Naive thymus-derived CD8-positive, alpha-beta T cell (primary cell): ENCODE measurements at regions not wholly inside any gene's neighbourhood (a gene's known extent, or its start where the extent isn't known, plus 50 kb on each side); places are given as distances from the start of the nearest gene placed in this dataset.

Experiments
- ATAC-seq, 2 donors: fragments of 150-1000 bp; cut with Tn5 transposase in 1 of 2; sonication (Bioruptor Pico), chemical (Tn5 transposase) in 1 of 2; 1 replicate in 1 of 2; 2 replicates in 1 of 2; pipeline ENCODE4 v1.10.0; 2021; ENCODE audit warnings: mild to moderate bottlenecking in 2 of 2, moderate library complexity in 2 of 2
- POLR2A ChIA-PET: fragments of 350-600 bp; sonication (Branson Sonifier 250); formaldehyde crosslinking; loops from one replicate; lab custom pipeline; 2021; ENCODE audit warnings: antibody characterized with exemption; lab: Charles Lee
- DNase-seq, 10 donors: peaks; one replicate each; pipeline versions ENCODE4 v3.0.0 to v3.0.0-alpha.2; 2020 to 2022
- H3K27ac Mint-ChIP-seq, 10 donors: one replicate each; pipeline ENCODE4 v1.8.0; 2020 to 2022; ENCODE audit warnings: mild to moderate bottlenecking in 10 of 10, mixed read lengths in 10 of 10, moderate library complexity in 4 of 10, inconsistent platforms in 1 of 10
- H3K27me3 Mint-ChIP-seq, 5 donors: one replicate each; pipeline ENCODE4 v1.8.0; 2021 to 2022; ENCODE audit warnings: mixed read lengths in 5 of 5
- H3K36me3 Mint-ChIP-seq, 3 donors: one replicate each; pipeline ENCODE4 v1.8.0; 2020 to 2022; ENCODE audit warnings: mixed read lengths in 3 of 3, mild to moderate bottlenecking in 2 of 3, inconsistent platforms in 1 of 3
- H3K4me1 Mint-ChIP-seq, 4 donors: one replicate each; pipeline ENCODE4 v1.8.0; 2021 to 2022; ENCODE audit warnings: mixed read lengths in 4 of 4
- H3K4me3 Mint-ChIP-seq, 10 donors: one replicate each; pipeline ENCODE4 v1.8.0; 2020 to 2022; ENCODE audit warnings: mild to moderate bottlenecking in 10 of 10, mixed read lengths in 10 of 10, moderate library complexity in 6 of 10, inconsistent platforms in 1 of 10
- H3K9me3 Mint-ChIP-seq, 9 donors: one replicate each; pipeline ENCODE4 v1.8.0; 2020 to 2022; ENCODE audit warnings: mixed read lengths in 9 of 9, mild to moderate bottlenecking in 3 of 9, inconsistent platforms in 1 of 9, moderate library complexity in 1 of 9

GRCh38 chr3:159860269-159861116 lies 128.1 kb upstream of the IL12A start:
- no peak overlapping the region for H3K27ac Mint-ChIP-seq
- POLR2A ChIA-PET = no interaction called here
- no peaks in the 10 kb centered on the region for H3K36me3 Mint-ChIP-seq
- no peak overlapping the region for H3K4me3 Mint-ChIP-seq
- ATAC-seq (no peak), DNase-seq (no peak)
- peaks cover 2 to 16% (median 6%) of the 10 kb centered on the region in 5 donors for H3K27me3 Mint-ChIP-seq
- peaks cover 0 to 24% (median 4%) of the 10 kb centered on the region in 4 donors for H3K4me1 Mint-ChIP-seq
- no peaks in the 10 kb centered on the region for H3K9me3 Mint-ChIP-seq

GRCh38 chr3:159861369-159861987 lies 127.2 kb upstream of the IL12A start:
- POLR2A ChIA-PET = no interaction called here
- H3K4me3 Mint-ChIP-seq = no peak overlapping the region
- H3K36me3 Mint-ChIP-seq = no peaks in the 10 kb centered on the region
- peaks cover 2 to 8% (median 2%) of the 10 kb centered on the region in 5 donors for H3K27me3 Mint-ChIP-seq
- no peak for ATAC-seq
- no peak for DNase-seq
- H3K9me3 Mint-ChIP-seq = no peaks in the 10 kb centered on the region
- peaks cover 0 to 23% (median 4%) of the 10 kb centered on the region in 4 donors for H3K4me1 Mint-ChIP-seq
- no peak overlapping the region for H3K27ac Mint-ChIP-seq

GRCh38 chr3:159865041-159865579 lies 123.5 kb upstream of the IL12A start:
- Mint-ChIP-seq H3K27ac (no peak overlapping the region), H3K27me3 (peaks cover 0 to 3% (median 0%) of the 10 kb centered on the region in 5 donors), H3K4me3 (no peak overlapping the region), H3K4me1 (peaks cover 0 to 14% (median 0%) of the 10 kb centered on the region in 4 donors), H3K9me3 (no peaks in the 10 kb centered on the region), H3K36me3 (no peaks in the 10 kb centered on the region)
- POLR2A ChIA-PET = no interaction called here
- ATAC-seq (no peak), DNase-seq (no peak)

- ATAC-seq (no peak), DNase-seq (no peak)
- H3K4me1 Mint-ChIP-seq = peaks cover 0 to 5% (median 0%) of the 10 kb centered on the region in 4 donors
- H3K9me3 Mint-ChIP-seq = no peaks in the 10 kb centered on the region
- H3K36me3 Mint-ChIP-seq = no peaks in the 10 kb centered on the region
- POLR2A ChIA-PET = no interaction called here
- H3K4me3 Mint-ChIP-seq = no peak overlapping the region
- H3K27me3 Mint-ChIP-seq = peaks cover 0 to 2% (median 0%) of the 10 kb centered on the region in 5 donors
- no peak overlapping the region for H3K27ac Mint-ChIP-seq
Observed at GRCh38 chr3:159866201-159866746, 122.4 kb upstream of the IL12A start.

GRCh38 chr3:159867372-159867771 lies 121.3 kb upstream of the IL12A start:
- H3K4me1 Mint-ChIP-seq = no peaks in the 10 kb centered on the region
- no peaks in the 10 kb centered on the region for H3K36me3 Mint-ChIP-seq
- no peak for ATAC-seq
- DNase-seq = no peak
- no peak overlapping the region for H3K4me3 Mint-ChIP-seq
- POLR2A ChIA-PET = no interaction called here
- H3K27ac Mint-ChIP-seq = no peak overlapping the region
- no peaks in the 10 kb centered on the region for H3K9me3 Mint-ChIP-seq
- peaks cover 2 to 6% (median 3%) of the 10 kb centered on the region in 5 donors for H3K27me3 Mint-ChIP-seq

GRCh38 chr3:159870723-159871122 lies 117.9 kb upstream of the IL12A start:
- Mint-ChIP-seq H3K4me3 (no peak overlapping the region), H3K9me3 (no peaks in the 10 kb centered on the region), H3K4me1 (no peaks in the 10 kb centered on the region), H3K36me3 (no peaks in the 10 kb centered on the region), H3K27me3 (peaks cover 2 to 12% (median 4%) of the 10 kb centered on the region in 5 donors), H3K27ac (no peak overlapping the region)
- DNase-seq = no peak
- POLR2A ChIA-PET = no interaction called here
- no peak for ATAC-seq

GRCh38 chr3:159872374-159873109 lies 116.1 kb upstream of the IL12A start:
- H3K36me3 Mint-ChIP-seq = no peaks in the 10 kb centered on the region
- no peaks in the 10 kb centered on the region for H3K4me1 Mint-ChIP-seq
- POLR2A ChIA-PET = no interaction called here
- H3K27ac Mint-ChIP-seq = no peak overlapping the region
- ATAC-seq (no peak), DNase-seq (no peak)
- H3K4me3 Mint-ChIP-seq = no peak overlapping the region
- H3K9me3 Mint-ChIP-seq = no peaks in the 10 kb centered on the region
- peaks cover 2 to 12% (median 6%) of the 10 kb centered on the region in 5 donors for H3K27me3 Mint-ChIP-seq

GRCh38 chr3:159875116-159875515 lies 113.5 kb upstream of the IL12A start:
- no peaks in the 10 kb centered on the region for H3K36me3 Mint-ChIP-seq
- no peaks in the 10 kb centered on the region for H3K9me3 Mint-ChIP-seq
- DNase-seq (no peak), ATAC-seq (no peak)
- H3K4me3 Mint-ChIP-seq = no peak overlapping the region
- no peak overlapping the region for H3K27ac Mint-ChIP-seq
- H3K27me3 Mint-ChIP-seq = peaks cover 2 to 12% (median 7%) of the 10 kb centered on the region in 5 donors
- no peaks in the 10 kb centered on the region for H3K4me1 Mint-ChIP-seq
- POLR2A ChIA-PET = no interaction called here

GRCh38 chr3:159877924-159878323 lies 110.7 kb upstream of the IL12A start:
- no peak for DNase-seq
- ATAC-seq = no peak
- H3K27me3 Mint-ChIP-seq = peaks cover 0 to 13% (median 4%) of the 10 kb centered on the region in 5 donors
- no peak overlapping the region for H3K27ac Mint-ChIP-seq
- no peaks in the 10 kb centered on the region for H3K36me3 Mint-ChIP-seq
- H3K4me1 Mint-ChIP-seq = no peaks in the 10 kb centered on the region
- no peaks in the 10 kb centered on the region for H3K9me3 Mint-ChIP-seq
- no peak overlapping the region for H3K4me3 Mint-ChIP-seq
- POLR2A ChIA-PET = no interaction called here

GRCh38 chr3:159879146-159879545 lies 109.5 kb upstream of the IL12A start:
- no peaks in the 10 kb centered on the region for H3K4me1 Mint-ChIP-seq
- peaks cover 0 to 12% (median 4%) of the 10 kb centered on the region in 5 donors for H3K27me3 Mint-ChIP-seq
- POLR2A ChIA-PET = no interaction called here
- H3K4me3 Mint-ChIP-seq = no peak overlapping the region
- H3K36me3 Mint-ChIP-seq = no peaks in the 10 kb centered on the region
- ATAC-seq (no peak), DNase-seq (no peak)
- H3K27ac Mint-ChIP-seq = no peak overlapping the region
- no peaks in the 10 kb centered on the region for H3K9me3 Mint-ChIP-seq

- POLR2A ChIA-PET = no interaction called here
- Mint-ChIP-seq H3K36me3 (no peaks in the 10 kb centered on the region), H3K27me3 (peaks cover 0 to 12% (median 4%) of the 10 kb centered on the region in 5 donors), H3K27ac (no peak overlapping the region), H3K4me3 (no peak overlapping the region), H3K4me1 (no peaks in the 10 kb centered on the region), H3K9me3 (no peaks in the 10 kb centered on the region)
- no peak for DNase-seq
- no peak for ATAC-seq
Observed at GRCh38 chr3:159879598-159879997, 109.0 kb upstream of the IL12A start.

GRCh38 chr3:159881208-159881607 lies 107.4 kb upstream of the IL12A start:
- H3K27ac Mint-ChIP-seq = no peak overlapping the region
- H3K4me3 Mint-ChIP-seq = no peak overlapping the region
- POLR2A ChIA-PET = no interaction called here
- H3K27me3 Mint-ChIP-seq = peaks cover 0 to 11% (median 4%) of the 10 kb centered on the region in 5 donors
- no peak for ATAC-seq
- no peaks in the 10 kb centered on the region for H3K36me3 Mint-ChIP-seq
- DNase-seq = no peak
- H3K9me3 Mint-ChIP-seq = no peaks in the 10 kb centered on the region
- no peaks in the 10 kb centered on the region for H3K4me1 Mint-ChIP-seq
